HG03175 (cell line): ENCODE measurements at regions not wholly inside any gene's neighbourhood (a gene's known extent, or its start where the extent isn't known, plus 50 kb on each side); places are given as distances from the start of the nearest gene placed in this dataset.

Experiments used
- ATAC-seq: cut with Tn5 transposase; IDR thresholded peaks from one replicate; pipeline ENCODE4 v1.9.1; 2021; ENCODE audit warnings: mild to moderate bottlenecking, moderate library complexity; ENCODE audit not compliant: unreplicated experiment

GRCh38 chr2:62447411-62447810, 58.6 kb downstream of the TMEM17 start:
- ATAC-seq = no peak

- ATAC-seq = no peak
Observed at GRCh38 chr2:62446491-62446890, 59.5 kb downstream of the TMEM17 start.

GRCh38 chr2:62443886-62444285, 62.1 kb downstream of the TMEM17 start:
- ATAC-seq = no peak

- ATAC-seq = no peak
Observed at GRCh38 chr2:62443471-62443870, 62.5 kb downstream of the TMEM17 start.

GRCh38 chr2:62441824-62442223, 64.2 kb downstream of the TMEM17 start:
- ATAC-seq = no peak

- ATAC-seq = no peak
Observed at GRCh38 chr2:62441421-62441820, 64.6 kb downstream of the TMEM17 start.

GRCh38 chr2:62440281-62440946, 65.6 kb downstream of the TMEM17 start:
- ATAC-seq = no peak

- no peak for ATAC-seq
Observed at GRCh38 chr2:62439425-62439824, 66.6 kb downstream of the TMEM17 start.

GRCh38 chr2:62437785-62438184, 68.2 kb downstream of the TMEM17 start:
- no peak for ATAC-seq

- ATAC-seq = peak; percentile 83
Observed at GRCh38 chr2:62435720-62436119, 70.3 kb downstream of the TMEM17 start.

GRCh38 chr2:62432407-62432806, 73.6 kb downstream of the TMEM17 start:
- no peak for ATAC-seq

- ATAC-seq = no peak
Observed at GRCh38 chr2:62431512-62431911, 74.5 kb downstream of the TMEM17 start.

GRCh38 chr2:62430146-62430545, 75.8 kb downstream of the TMEM17 start:
- no peak for ATAC-seq

- ATAC-seq = no peak
Observed at GRCh38 chr2:62427146-62427545, 78.8 kb downstream of the TMEM17 start.

GRCh38 chr2:62426154-62426912, 79.7 kb downstream of the TMEM17 start:
- no peak for ATAC-seq

- no peak for ATAC-seq
Observed at GRCh38 chr2:62425684-62426083, 80.3 kb downstream of the TMEM17 start.

- ATAC-seq = no peak
Observed at GRCh38 chr2:62424899-62425298, 81.1 kb downstream of the TMEM17 start.

GRCh38 chr2:62423883-62424458, 82.0 kb downstream of the TMEM17 start:
- no peak for ATAC-seq

GRCh38 chr2:62423235-62423634, 82.8 kb downstream of the TMEM17 start:
- no peak for ATAC-seq

- no peak for ATAC-seq
Observed at GRCh38 chr2:62415518-62415917, 90.5 kb downstream of the TMEM17 start.

GRCh38 chr2:62415019-62415431, 91.0 kb downstream of the TMEM17 start:
- ATAC-seq = peak; percentile 83

- no peak for ATAC-seq
Observed at GRCh38 chr2:62413116-62413663, 92.8 kb downstream of the TMEM17 start.
